ENCODE measurements at regions not wholly inside any gene's neighbourhood (a gene's known extent, or its start where the extent isn't known, plus 50 kb on each side); places are given as distances from the start of the nearest gene placed in this dataset.
"Not testable (repeated sequence)": the region's sequence is repeated elsewhere in the genome, so short reads cannot be mapped to it uniquely, and the experiment has no call there.

DNA sequence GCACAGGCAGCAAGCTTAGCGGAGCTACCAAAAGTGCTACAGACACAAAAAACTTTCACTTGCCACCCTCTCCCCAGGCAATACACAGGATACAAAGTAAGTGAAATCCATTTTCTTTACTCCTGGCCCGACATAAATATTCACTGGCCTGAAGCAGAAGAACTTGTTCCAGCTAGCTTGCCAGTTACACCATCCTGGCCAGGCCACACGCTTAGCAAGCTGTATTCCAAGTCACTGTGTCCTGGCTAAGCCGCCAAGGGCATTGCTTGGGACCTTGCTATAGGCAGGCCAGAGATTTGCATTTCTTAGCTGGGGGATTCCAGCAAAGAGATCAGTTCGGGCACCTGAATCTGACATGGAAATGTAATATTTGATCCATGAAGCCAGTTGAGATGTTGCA lies 71.0 kb upstream of the SLC1A3 start:
- DNase-seq = no peak

GRCh38 chr5:36535859-36536615 lies 70.4 kb upstream of the SLC1A3 start:
- no peak for DNase-seq

DNA sequence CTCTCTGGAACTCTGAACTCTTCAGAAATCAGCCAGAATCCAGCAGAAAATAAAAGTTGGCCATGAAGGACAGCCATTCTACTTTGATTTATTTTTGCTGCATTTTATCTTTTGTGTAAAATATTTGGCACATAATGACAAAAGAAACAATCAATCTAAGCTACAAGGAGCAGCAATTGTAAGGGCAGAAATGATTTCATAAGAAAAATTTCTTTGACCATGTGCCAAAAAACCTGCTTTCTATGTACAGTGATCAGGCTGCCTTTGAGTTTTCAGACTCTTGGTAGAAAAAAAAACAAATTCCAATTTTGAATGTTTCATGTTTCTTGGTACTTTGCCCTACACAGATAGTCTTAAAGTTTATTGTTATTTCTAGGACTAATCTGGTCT lies 69.8 kb upstream of the SLC1A3 start:
- DNase-seq = no peak

DNA sequence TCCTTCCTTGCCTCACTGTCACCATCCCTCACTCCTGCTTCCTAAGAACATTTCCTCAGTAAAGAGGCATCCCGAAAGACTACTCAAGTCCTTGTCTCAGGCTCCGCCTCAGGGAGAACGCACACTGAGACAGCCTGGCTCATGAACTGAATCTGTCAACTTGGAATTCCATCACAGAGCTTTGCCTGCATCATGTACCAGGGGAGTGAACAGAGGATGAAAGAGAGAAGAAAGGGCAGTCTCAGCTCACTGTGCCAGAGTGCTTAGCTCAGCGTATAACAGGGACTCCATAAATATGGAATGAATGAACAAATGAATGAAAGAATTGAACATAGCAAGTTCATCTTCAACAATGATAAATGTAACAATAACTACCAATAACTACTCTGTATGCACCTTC lies 68.7 kb upstream of the SLC1A3 start:
- DNase-seq = no peak

DNA sequence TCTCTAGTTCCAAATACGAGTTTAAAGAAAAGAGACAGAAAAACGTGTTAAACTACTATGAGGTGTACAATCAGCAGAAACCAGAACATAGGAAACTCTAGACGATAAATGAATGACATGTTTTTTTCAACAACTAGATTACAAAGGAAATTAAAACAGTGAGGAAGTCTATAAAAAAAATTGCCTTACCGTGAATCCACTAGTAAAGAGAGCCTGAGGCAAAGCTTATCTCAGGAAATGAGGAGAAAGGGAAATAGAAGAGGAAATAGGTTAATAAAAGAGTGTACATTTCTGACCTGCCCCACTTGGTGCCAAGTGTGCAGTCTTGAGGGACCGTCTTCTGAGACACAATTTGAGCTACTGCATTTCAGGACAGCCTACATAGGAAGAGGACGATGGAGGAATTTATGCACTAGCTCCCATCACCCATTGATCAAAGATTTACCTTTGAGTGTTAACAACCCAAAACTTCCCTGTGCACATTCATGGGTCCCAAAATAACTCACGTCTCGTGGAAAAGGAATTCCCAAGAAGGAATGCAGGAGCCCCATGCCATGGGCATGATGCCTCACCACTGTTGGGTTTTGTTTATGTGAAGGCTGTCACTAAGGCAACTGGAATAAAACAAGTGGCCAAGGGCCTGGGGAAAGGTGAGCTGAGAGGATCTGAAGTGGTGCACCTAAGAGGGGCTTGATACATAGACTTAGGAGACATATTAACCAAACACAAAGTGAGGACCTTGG lies 53.6 kb upstream of the SLC1A3 start:
- DNase-seq = no peak

DNA sequence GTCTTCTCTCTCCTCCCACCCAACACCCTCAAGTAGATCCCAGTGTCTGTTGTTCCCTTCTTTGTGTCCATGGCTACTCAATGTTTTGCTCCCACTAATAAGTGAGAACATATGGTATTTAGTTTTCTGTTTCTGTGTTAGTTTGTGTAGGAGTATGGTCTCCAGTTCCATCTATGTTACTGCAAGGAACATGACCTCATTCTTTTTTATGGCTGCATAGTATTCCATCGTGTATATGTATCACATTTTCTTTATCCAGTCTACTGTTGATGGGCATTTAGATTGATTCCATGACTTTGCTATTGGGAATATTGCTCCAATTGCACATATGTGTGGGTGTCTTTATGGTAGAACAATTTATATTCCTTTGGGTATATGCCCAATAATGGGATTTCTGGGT lies 51.4 kb upstream of the SLC1A3 start:
- DNase-seq = not testable (repeated sequence)
